Stimulated activated memory B cell treated with anti-CD40 and anti-IgM and Interleukin-4, amounts not matched to agents 10 μg/mL and 1 μg/mL and 100 μg/mL, for 72 hours (primary cell): ENCODE measurements at regions not wholly inside any gene's neighbourhood (a gene's known extent, or its start where the extent isn't known, plus 50 kb on each side); places are given as distances from the start of the nearest gene placed in this dataset.
"Not testable (repeated sequence)": the region's sequence is repeated elsewhere in the genome, so short reads cannot be mapped to it uniquely, and the experiment has no call there.

Experiments
- ATAC-seq: fragments of 150-1000 bp; cut with Tn5 transposase; 2 replicates; pipeline ENCODE4 v1.10.0; 2021
- H3K27ac Mint-ChIP-seq: one replicate; pipeline ENCODE4 v1.8.0; 2022; ENCODE audit warnings: mild to moderate bottlenecking, mixed read lengths
- H3K27me3 Mint-ChIP-seq: one replicate; pipeline ENCODE4 v1.8.0; 2022; ENCODE audit warnings: mixed read lengths
- H3K36me3 Mint-ChIP-seq: one replicate; pipeline ENCODE4 v1.8.0; 2022; ENCODE audit warnings: mixed read lengths
- H3K4me1 Mint-ChIP-seq: one replicate; pipeline ENCODE4 v1.8.0; 2022; ENCODE audit warnings: mixed read lengths
- H3K4me3 Mint-ChIP-seq: one replicate; pipeline ENCODE4 v1.8.0; 2022; ENCODE audit warnings: mild to moderate bottlenecking, moderate library complexity, mixed read lengths
- H3K9me3 Mint-ChIP-seq: one replicate; pipeline ENCODE4 v1.8.0; 2022; ENCODE audit warnings: mixed read lengths

GRCh38 chr9:42346916-42347315 lies 163.5 kb downstream of the SPATA31A6 start:
- H3K9me3 Mint-ChIP-seq, H3K27me3 Mint-ChIP-seq, ATAC-seq, H3K4me3 Mint-ChIP-seq, H3K4me1 Mint-ChIP-seq, H3K27ac Mint-ChIP-seq, H3K36me3 Mint-ChIP-seq: not testable (repeated sequence)

GRCh38 chr9:42349181-42349580 lies 165.7 kb downstream of the SPATA31A6 start:
- H3K4me1 Mint-ChIP-seq, H3K27me3 Mint-ChIP-seq, H3K9me3 Mint-ChIP-seq, H3K27ac Mint-ChIP-seq, ATAC-seq, H3K36me3 Mint-ChIP-seq, H3K4me3 Mint-ChIP-seq: not testable (repeated sequence)

- ATAC-seq, H3K36me3 Mint-ChIP-seq, H3K27ac Mint-ChIP-seq, H3K4me3 Mint-ChIP-seq, H3K27me3 Mint-ChIP-seq, H3K9me3 Mint-ChIP-seq, H3K4me1 Mint-ChIP-seq: not testable (repeated sequence)
Measured at GRCh38 chr9:42350412-42350811, 167.0 kb downstream of the SPATA31A6 start.

GRCh38 chr9:42357604-42358373 lies 174.3 kb downstream of the SPATA31A6 start:
- not testable (repeated sequence) for H3K9me3 Mint-ChIP-seq, H3K27ac Mint-ChIP-seq, ATAC-seq, H3K36me3 Mint-ChIP-seq
- Mint-ChIP-seq H3K4me1 (peaks cover 17% of the 10 kb centered on the region), H3K4me3 (peak overlapping the region; percentile 8), H3K27me3 (peaks cover 14% of the 10 kb centered on the region)

- not testable (repeated sequence) for H3K36me3 Mint-ChIP-seq, H3K27ac Mint-ChIP-seq, H3K4me3 Mint-ChIP-seq
Measured at GRCh38 chr9:42358626-42359247, 175.3 kb downstream of the SPATA31A6 start.

GRCh38 chr9:42364410-42365243 lies 181.2 kb downstream of the SPATA31A6 start:
- not testable (repeated sequence) for H3K9me3 Mint-ChIP-seq, H3K4me1 Mint-ChIP-seq, ATAC-seq, H3K27me3 Mint-ChIP-seq, H3K36me3 Mint-ChIP-seq, H3K4me3 Mint-ChIP-seq, H3K27ac Mint-ChIP-seq

More at GRCh38 chr9:42358626-42359247, 175.3 kb downstream of the SPATA31A6 start:
- Mint-ChIP-seq H3K4me1 (peaks cover 17% of the 10 kb centered on the region), H3K27me3 (peaks cover 14% of the 10 kb centered on the region)
- not testable (repeated sequence) for ATAC-seq, H3K9me3 Mint-ChIP-seq

GRCh38 chr9:42365244-42365945 lies 181.9 kb downstream of the SPATA31A6 start:
- not testable (repeated sequence) for H3K4me1 Mint-ChIP-seq, H3K9me3 Mint-ChIP-seq, H3K27me3 Mint-ChIP-seq, H3K4me3 Mint-ChIP-seq, H3K36me3 Mint-ChIP-seq
- H3K27ac Mint-ChIP-seq, result peak overlapping the region; percentile 60
- ATAC-seq, result peak; percentile 92

- H3K4me1 Mint-ChIP-seq, H3K36me3 Mint-ChIP-seq, H3K27ac Mint-ChIP-seq, H3K27me3 Mint-ChIP-seq, H3K4me3 Mint-ChIP-seq, H3K9me3 Mint-ChIP-seq, ATAC-seq: not testable (repeated sequence)
Measured at GRCh38 chr9:42368279-42368881, 184.9 kb downstream of the SPATA31A6 start.

- not testable (repeated sequence) for H3K9me3 Mint-ChIP-seq, H3K4me1 Mint-ChIP-seq, H3K4me3 Mint-ChIP-seq, H3K27me3 Mint-ChIP-seq, ATAC-seq, H3K27ac Mint-ChIP-seq, H3K36me3 Mint-ChIP-seq
Measured at GRCh38 chr9:42370172-42370571, 186.7 kb downstream of the SPATA31A6 start.

GRCh38 chr9:42371417-42371816 lies 188.0 kb downstream of the SPATA31A6 start:
- H3K4me1 Mint-ChIP-seq, H3K9me3 Mint-ChIP-seq, ATAC-seq, H3K27ac Mint-ChIP-seq, H3K4me3 Mint-ChIP-seq, H3K36me3 Mint-ChIP-seq, H3K27me3 Mint-ChIP-seq: not testable (repeated sequence)

GRCh38 chr9:42377530-42378417 lies 194.3 kb downstream of the SPATA31A6 start:
- H3K4me3 Mint-ChIP-seq, H3K36me3 Mint-ChIP-seq, H3K4me1 Mint-ChIP-seq, H3K27ac Mint-ChIP-seq, ATAC-seq, H3K9me3 Mint-ChIP-seq, H3K27me3 Mint-ChIP-seq: not testable (repeated sequence)

GRCh38 chr9:42378418-42378815 lies 195.0 kb downstream of the SPATA31A6 start:
- Mint-ChIP-seq H3K27me3 (no peaks in the 10 kb centered on the region), H3K27ac (no peak overlapping the region), H3K4me1 (no peaks in the 10 kb centered on the region), H3K9me3 (peaks cover 3% of the 10 kb centered on the region), H3K36me3 (no peaks in the 10 kb centered on the region), H3K4me3 (no peak overlapping the region)
- ATAC-seq, result no peak

- not testable (repeated sequence) for H3K4me3 Mint-ChIP-seq, H3K36me3 Mint-ChIP-seq, H3K27ac Mint-ChIP-seq, ATAC-seq, H3K27me3 Mint-ChIP-seq, H3K9me3 Mint-ChIP-seq, H3K4me1 Mint-ChIP-seq
Measured at GRCh38 chr9:42379602-42380001, 196.1 kb downstream of the SPATA31A6 start.

- H3K36me3 Mint-ChIP-seq, H3K4me3 Mint-ChIP-seq, H3K27me3 Mint-ChIP-seq, H3K4me1 Mint-ChIP-seq, H3K9me3 Mint-ChIP-seq, ATAC-seq, H3K27ac Mint-ChIP-seq: not testable (repeated sequence)
Measured at GRCh38 chr9:42384585-42384984, 201.1 kb downstream of the SPATA31A6 start.
